Endodermal cell (in vitro differentiated cells): ENCODE measurements at regions not wholly inside any gene's neighbourhood (a gene's known extent, or its start where the extent isn't known, plus 50 kb on each side); places are given as distances from the start of the nearest gene placed in this dataset.

Experiments
- DNase-seq: peaks from one replicate; pipeline ENCODE4 v3.0.0-alpha.2; 2017
- H3K27ac ChIP-seq: 2 replicates; pipeline ENCODE4 v1.5.1; 2013; ENCODE audit warnings: mild to moderate bottlenecking, low read depth, low read length, moderate library complexity
- H3K27me3 ChIP-seq: 2 replicates; pipeline ENCODE4 v1.6.1; 2013; ENCODE audit warnings: mild to moderate bottlenecking, low read length, moderate library complexity; ENCODE audit not compliant: insufficient read depth, control insufficient read depth, poor library complexity, severe bottlenecking
- H3K36me3 ChIP-seq: 2 replicates; pipeline ENCODE4 v1.7.0; 2013; ENCODE audit warnings: mild to moderate bottlenecking, low read length, moderate library complexity; ENCODE audit not compliant: control insufficient read depth, insufficient read depth
- H3K4me1 ChIP-seq: one replicate; pipeline ENCODE4 v1.7.0; 2013; ENCODE audit warnings: low read length; ENCODE audit not compliant: control insufficient read depth, insufficient read depth
- H3K4me3 ChIP-seq: 2 replicates; pipeline ENCODE4 v1.5.1; 2013; ENCODE audit warnings: mild to moderate bottlenecking, low read length, moderate library complexity
- H3K9ac ChIP-seq: 2 replicates; pipeline ENCODE4 v1.6.1; 2013; ENCODE audit warnings: mild to moderate bottlenecking, low read length, moderate library complexity; ENCODE audit not compliant: poor library complexity, severe bottlenecking; ENCODE audit errors: extremely low read depth
- H3K9me3 ChIP-seq: 2 replicates; pipeline ENCODE4 v1.6.1; 2013; ENCODE audit warnings: mild to moderate bottlenecking, low read length, moderate library complexity; ENCODE audit not compliant: control insufficient read depth
- H3K27ac Mint-ChIP-seq: 2 replicates; pipeline ENCODE4 v1.8.0; 2020; ENCODE audit warnings: mixed read lengths
- H3K27me3 Mint-ChIP-seq: 2 replicates; pipeline ENCODE4 v1.8.0; 2021; ENCODE audit warnings: mild to moderate bottlenecking, mixed read lengths; ENCODE audit not compliant: insufficient read depth
- H3K36me3 Mint-ChIP-seq: 2 replicates; pipeline ENCODE4 v1.8.0; 2020; ENCODE audit warnings: low read depth, mixed read lengths
- H3K4me1 Mint-ChIP-seq: 2 replicates; pipeline ENCODE4 v1.8.0; 2020; ENCODE audit warnings: mixed read lengths
- H3K4me3 Mint-ChIP-seq: 2 replicates; pipeline ENCODE4 v1.8.0; 2020; ENCODE audit warnings: mild to moderate bottlenecking, moderate library complexity, mixed read lengths
- H3K9me3 Mint-ChIP-seq: 2 replicates; pipeline ENCODE4 v1.8.0; 2020; ENCODE audit warnings: mild to moderate bottlenecking, mixed read lengths
- CTCF ChIP-seq: fragments of 200-600 bp; sonication (generic); conservative IDR thresholded peaks from 2 replicates; pipeline ENCODE4 v1.5.0; 2021; ENCODE audit warnings: antibody characterized with exemption, mild to moderate bottlenecking
- WGBS, 2 experiments: methylation state at CpG; one replicate each; pipeline versions ENCODE4 v1.1.5 to v1.1.7; 2013; ENCODE audit warnings: missing lambda C conversion rate in 2 of 2, mixed read lengths in 1 of 2; ENCODE audit not compliant: insufficient coverage in 1 of 2, insufficient read length in 1 of 2; 5-methylcytosine and 5-hydroxymethylcytosine counted together

- peaks cover 8% of the 10 kb centered on the region for H3K9me3 Mint-ChIP-seq
- no peak overlapping the region for H3K4me3 Mint-ChIP-seq
- H3K36me3 ChIP-seq, result no peaks in the 10 kb centered on the region
- no peak overlapping the region for H3K27ac Mint-ChIP-seq
- no peak overlapping the region for H3K9ac ChIP-seq
- no peaks in the 10 kb centered on the region for H3K4me1 ChIP-seq
- no peaks in the 10 kb centered on the region for H3K9me3 ChIP-seq
- peaks cover 1% of the 10 kb centered on the region for H3K27me3 Mint-ChIP-seq
- no peaks in the 10 kb centered on the region for H3K36me3 Mint-ChIP-seq
- H3K27me3 ChIP-seq, result no peaks in the 10 kb centered on the region
- DNase-seq, result no peak
- H3K4me3 ChIP-seq, result no peak overlapping the region
- TF ChIP-seq CTCF, result no peak
- no peak overlapping the region for H3K27ac ChIP-seq
- no peaks in the 10 kb centered on the region for H3K4me1 Mint-ChIP-seq
Observed at GRCh38 chr2:238603596-238603995, 176.9 kb downstream of the ASB1 start.

- no peak overlapping the region for H3K27ac Mint-ChIP-seq
Observed at GRCh38 chr2:238606311-238606710, 179.6 kb downstream of the ASB1 start.

GRCh38 chr2:238613610-238614009 lies 186.9 kb downstream of the ASB1 start:
- H3K4me1 Mint-ChIP-seq, result no peaks in the 10 kb centered on the region
- no peaks in the 10 kb centered on the region for H3K27me3 ChIP-seq
- H3K27ac Mint-ChIP-seq, result no peak overlapping the region
- peaks cover 13% of the 10 kb centered on the region for H3K9me3 Mint-ChIP-seq
- no peak overlapping the region for H3K9ac ChIP-seq
- H3K27me3 Mint-ChIP-seq, result no peaks in the 10 kb centered on the region
- H3K4me3 Mint-ChIP-seq, result no peak overlapping the region
- TF ChIP-seq CTCF, result no peak
- H3K9me3 ChIP-seq, result no peaks in the 10 kb centered on the region
- DNase-seq, result no peak
- H3K27ac ChIP-seq, result no peak overlapping the region
- no peaks in the 10 kb centered on the region for H3K36me3 ChIP-seq
- H3K36me3 Mint-ChIP-seq, result no peaks in the 10 kb centered on the region
- WGBS, 2 experiments, result 71 to 100% methylated on average over 2 to 4 of the region's 5 CpGs
- H3K4me1 ChIP-seq, result no peaks in the 10 kb centered on the region
- no peak overlapping the region for H3K4me3 ChIP-seq

More at GRCh38 chr2:238606311-238606710, 179.6 kb downstream of the ASB1 start:
- WGBS, 2 experiments, result 90 to 100% methylated on average over 3 to 4 of the region's 4 CpGs
- Mint-ChIP-seq H3K4me3 (no peak overlapping the region), H3K27me3 (peaks cover 1% of the 10 kb centered on the region), H3K9me3 (peaks cover 18% of the 10 kb centered on the region), H3K36me3 (no peaks in the 10 kb centered on the region), H3K4me1 (no peaks in the 10 kb centered on the region)
- Histone ChIP-seq H3K9ac (no peak overlapping the region), H3K9me3 (no peaks in the 10 kb centered on the region), H3K4me3 (no peak overlapping the region), H3K36me3 (no peaks in the 10 kb centered on the region), H3K27me3 (no peaks in the 10 kb centered on the region), H3K27ac (no peak overlapping the region), H3K4me1 (no peaks in the 10 kb centered on the region)
- DNase-seq, result no peak
- no peak for TF ChIP-seq CTCF
